Cerebellar cortex (tissue), 1 donor: ENCODE measurements at regions not wholly inside any gene's neighbourhood (a gene's known extent, or its start where the extent isn't known, plus 50 kb on each side); places are given as distances from the start of the nearest gene placed in this dataset.
"Not testable (repeated sequence)": the region's sequence is repeated elsewhere in the genome, so short reads cannot be mapped to it uniquely, and the experiment has no call there.

Experiments used
- DNase-seq: peaks from one replicate; pipeline ENCODE4 v3.0.0-alpha.2; 2015; ENCODE audit warnings: low spot score

DNA sequence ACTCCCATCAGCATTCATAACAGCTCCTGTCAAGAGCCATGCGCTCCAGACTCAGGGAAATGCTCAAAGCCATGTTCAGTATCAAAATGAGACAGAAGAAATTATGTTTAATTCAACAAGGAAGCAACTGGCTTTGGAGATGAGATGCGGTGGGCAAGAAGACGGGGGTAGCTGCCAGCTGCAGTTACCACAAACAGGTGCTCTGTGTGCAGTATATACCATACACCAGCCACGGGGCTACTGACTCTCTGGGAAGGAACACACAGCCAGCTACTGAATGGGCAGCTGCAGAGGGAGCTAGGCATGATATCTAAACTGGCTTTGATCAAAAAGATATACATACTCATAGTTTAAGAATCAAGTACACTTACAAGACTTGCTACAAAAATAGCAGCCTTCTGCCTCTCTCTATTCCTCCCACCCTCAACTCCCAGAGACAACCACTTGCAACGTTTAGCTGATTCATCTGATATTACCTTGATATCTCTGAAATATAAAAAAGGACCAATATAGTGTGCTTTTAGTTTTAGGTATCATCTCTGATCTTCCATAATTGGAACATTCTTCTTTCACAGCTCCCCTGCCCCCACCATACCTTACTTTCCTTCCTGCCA is 593.0 kb downstream of the UQCRFS1 start:
- no peak for DNase-seq

DNA sequence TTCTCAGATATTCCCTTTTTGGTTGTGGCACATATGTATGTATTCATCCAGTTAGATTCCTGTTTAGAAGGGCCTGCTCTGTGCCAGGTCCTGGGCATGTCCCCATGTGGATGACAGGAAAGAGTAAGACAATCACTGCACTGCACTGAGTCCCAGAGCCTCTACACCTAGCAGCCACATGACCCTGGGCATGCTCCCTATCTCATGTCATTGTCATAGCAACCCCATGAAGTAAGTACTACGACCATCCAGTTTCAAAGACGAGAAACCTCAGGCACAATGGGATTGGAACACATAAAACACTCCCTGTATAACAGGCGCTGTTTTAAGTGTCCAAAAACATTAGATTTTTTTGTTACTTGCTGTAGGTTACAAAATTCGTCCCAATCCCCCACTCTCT is 594.4 kb downstream of the UQCRFS1 start:
- DNase-seq, result no peak

GRCh38 chr19:28615966-28616365 is 597.0 kb downstream of the UQCRFS1 start:
- DNase-seq, result no peak

DNA sequence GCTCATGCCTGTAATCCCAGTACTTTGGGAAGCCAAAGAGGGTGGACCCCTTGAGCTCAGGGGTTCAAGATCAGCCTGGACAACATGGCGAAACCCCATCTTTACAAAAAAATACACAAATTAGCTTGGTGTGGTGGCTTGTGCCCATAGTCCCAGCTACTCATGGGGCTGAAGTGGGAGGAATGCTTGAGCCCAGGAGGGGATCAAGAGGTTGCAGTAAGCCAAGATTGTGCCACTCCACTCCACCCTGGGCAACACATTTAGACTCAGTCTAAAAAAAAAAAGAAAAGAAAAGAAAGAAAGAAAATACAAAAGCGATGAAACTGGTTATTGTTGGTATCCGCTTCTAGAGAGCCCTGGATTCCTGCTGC is 597.4 kb downstream of the UQCRFS1 start:
- DNase-seq, result no peak

GRCh38 chr19:28614634-28615545 is 598.1 kb downstream of the UQCRFS1 start:
- no peak for DNase-seq

- no peak for DNase-seq
Measured at GRCh38 chr19:28612275-28612769, 600.6 kb downstream of the UQCRFS1 start.

DNA sequence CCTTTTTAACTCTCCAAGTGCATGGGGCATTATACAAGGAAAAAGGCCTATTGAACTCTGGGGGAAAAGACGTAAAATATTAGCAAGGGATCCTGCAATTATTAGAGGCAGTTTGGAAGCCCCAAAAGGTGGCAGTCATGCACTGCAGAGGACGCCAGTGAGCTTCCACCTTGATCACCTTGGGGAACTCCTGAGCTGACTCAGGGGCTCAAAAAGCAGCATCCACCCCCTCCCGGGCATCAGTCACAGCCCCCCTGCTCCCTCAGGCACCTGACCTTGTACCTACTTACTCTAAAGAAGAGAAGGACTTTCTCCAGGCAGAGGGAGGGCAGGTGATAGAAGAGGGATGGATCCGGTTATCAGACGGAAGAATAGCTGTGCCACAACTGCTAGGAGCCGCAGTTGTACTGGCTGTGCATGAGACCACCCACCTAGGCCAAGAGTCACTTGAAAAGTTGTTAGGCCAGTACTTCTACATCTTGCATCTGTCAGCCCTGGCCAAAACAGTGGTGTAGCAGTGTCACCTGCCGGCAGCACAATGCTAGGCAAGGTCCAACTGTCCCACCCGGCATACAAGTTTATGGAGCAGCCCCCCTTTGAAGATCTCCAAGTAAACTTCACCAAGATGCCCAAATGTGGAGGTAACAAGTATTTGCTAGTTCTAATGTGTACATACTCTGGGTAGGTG is 601.6 kb downstream of the UQCRFS1 start:
- not testable (repeated sequence) for DNase-seq

DNA sequence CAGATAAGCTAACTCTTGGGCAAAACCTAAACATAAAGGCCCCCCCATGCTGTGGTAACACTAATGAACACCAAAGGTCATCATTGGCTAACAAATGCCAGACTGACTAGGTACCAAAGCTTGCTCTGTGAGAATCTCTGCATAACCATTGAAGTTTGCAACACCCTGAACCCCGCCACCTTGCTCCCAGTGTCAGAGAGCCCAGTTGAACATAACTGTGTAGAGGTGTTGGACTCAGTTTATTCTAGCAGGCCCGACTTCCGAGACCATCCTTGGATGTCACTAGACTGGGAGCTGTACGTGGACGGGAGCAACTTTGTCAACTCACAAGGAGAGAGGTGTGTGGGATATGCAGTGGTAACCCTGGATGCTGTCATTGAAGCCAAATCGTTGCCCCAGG is 602.2 kb downstream of the UQCRFS1 start:
- DNase-seq, result no peak

- no peak for DNase-seq
Measured at GRCh38 chr19:28609944-28610343, 603.0 kb downstream of the UQCRFS1 start.

DNA sequence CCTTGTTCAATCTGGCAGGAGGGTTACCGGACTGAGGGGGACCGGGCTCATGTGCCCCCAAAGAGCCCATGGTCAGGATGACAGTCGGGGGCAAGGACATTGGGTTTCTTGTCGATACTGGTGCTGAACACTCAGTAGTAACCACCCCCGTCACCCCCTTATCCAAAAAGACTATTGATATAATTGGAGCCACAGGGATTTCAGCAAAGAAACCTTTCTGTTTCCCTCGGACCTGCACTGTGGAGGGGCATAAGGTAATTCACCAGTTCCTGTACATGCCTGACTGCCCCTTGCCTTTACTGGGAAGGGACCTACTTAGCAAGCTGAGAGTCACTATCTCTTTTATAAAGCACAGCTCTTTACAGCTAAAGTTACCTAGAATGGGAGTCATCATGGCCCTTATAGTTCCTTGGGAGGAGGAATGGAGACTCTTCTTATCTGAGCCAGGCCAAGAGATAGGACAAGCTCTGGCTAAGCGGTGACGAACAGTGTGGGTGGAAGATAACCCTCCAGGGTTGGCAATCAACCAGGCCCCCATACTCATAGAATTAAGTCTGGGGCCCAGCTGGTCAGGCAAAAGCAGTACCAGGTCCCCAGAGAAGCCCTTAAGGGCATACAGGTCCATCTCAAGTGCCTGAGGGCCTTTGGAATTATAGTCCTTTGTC is 603.7 kb downstream of the UQCRFS1 start:
- no peak for DNase-seq

- no peak for DNase-seq
Measured at GRCh38 chr19:28608292-28608691, 604.7 kb downstream of the UQCRFS1 start.

- no peak for DNase-seq
Measured at GRCh38 chr19:28607066-28607583, 605.8 kb downstream of the UQCRFS1 start.

DNA sequence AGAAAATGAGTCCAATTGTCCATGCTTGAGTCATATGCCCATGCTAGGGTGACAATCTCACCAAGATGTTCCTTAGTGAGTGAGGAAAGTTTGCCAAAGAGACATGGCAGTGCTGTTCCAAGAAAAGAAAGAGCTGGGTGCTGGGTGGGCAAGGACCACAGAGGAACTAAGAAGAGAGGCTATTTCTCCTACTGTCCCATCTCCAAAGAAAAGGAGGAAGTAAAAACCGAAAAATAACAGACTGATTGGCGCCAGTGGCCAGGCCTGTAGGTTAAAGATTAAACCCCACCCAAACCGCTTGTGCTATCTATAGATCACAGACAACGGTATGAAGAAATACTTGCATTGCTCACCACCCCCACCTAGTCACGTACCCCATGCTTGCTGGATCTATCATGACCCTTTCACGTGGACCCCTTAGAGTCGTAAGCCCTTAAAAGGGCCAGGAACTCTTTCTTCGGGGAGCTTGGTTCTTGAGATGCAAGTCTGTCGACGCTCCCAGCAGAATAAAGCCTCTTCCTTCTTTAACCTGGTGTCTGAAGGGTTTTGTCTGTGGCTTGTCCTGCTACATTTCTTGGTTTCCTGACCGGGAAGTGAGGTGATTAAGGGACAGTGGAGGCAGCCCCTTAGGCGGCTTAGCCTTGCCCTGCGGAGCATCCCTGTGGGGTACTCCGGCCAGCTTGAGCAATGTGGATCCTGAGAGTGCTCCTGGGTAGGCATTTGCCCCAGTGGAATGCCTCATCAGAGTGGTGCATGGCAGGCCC is 606.5 kb downstream of the UQCRFS1 start:
- no peak for DNase-seq

DNA sequence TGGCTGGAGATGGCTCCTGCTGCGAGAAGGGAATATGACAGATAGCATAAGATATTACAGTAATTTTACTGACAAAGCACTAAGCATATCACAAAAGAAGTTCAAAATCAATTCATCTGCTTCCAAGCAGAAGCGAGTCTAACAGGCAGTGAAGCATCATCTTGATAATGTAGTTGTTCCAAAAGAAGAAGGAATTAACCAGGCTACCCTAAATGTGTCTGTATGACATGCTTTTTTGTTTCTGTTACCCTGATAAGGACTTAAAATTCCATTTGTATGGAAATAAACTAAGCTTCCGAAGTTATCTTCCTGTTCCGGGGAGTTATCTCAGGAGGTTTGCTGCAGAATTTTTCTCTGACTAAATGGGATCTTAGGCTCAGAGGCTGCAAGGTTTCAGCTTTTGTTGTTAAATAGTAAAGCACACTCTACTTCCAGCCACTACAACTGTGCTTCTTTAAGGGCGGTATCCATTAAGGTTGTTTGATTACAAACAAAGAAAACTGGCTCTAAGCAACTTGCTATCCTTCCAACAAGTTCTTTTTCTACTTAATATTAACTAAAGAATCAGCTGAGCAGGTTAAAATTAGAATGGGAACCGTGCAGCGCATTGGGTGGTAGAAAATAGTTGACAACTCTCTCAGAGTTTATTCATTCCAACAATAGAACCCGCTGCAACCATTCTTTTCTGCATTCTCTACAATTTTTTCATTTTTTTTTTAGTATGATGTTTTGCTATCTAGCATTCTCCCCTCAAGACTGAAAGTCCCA is 607.3 kb downstream of the UQCRFS1 start:
- no peak for DNase-seq

DNA sequence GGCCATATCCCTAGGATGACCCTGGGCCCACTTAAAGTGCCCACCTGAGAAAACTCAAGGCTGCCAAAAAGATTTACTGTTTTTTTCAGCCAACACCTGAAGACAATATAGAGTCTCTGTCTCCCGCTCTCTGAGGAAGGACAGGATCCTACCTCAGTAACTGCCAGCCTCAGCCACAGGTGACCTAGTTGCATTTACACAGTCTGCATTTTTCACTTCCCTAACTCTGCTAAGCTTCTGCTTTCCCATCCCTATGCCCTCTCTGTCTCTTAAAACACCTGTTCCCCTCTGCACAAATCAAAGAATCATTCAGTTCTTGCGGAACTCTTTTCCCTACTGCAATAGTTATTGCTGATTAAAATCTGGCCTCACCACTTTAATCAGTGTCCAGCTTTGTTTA is 609.5 kb downstream of the UQCRFS1 start:
- DNase-seq, result no peak

GRCh38 chr19:28602675-28603298 is 610.2 kb downstream of the UQCRFS1 start:
- DNase-seq, result no peak

- DNase-seq, result no peak
Measured at GRCh38 chr19:28601723-28602440, 611.1 kb downstream of the UQCRFS1 start.

DNA sequence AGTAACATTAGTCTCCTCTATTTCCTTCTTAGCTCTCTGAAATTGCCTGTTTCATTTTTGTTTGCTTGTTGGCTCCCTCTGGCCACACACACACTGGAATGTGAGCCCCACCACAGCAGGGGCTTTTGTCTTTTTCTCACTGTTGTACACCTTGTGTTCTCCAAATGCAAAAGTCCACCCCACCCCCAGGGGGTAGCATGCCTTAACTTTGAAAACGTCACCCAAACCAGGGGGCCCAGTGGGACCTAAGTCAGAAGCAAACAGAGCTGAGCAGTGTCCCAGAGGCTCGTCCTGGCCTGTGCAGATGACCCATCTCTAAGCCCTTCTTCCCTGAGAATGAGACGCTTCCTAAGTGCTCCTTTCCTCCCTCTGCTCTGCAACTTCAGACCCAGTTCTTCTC is 614.1 kb downstream of the UQCRFS1 start:
- no peak for DNase-seq

DNA sequence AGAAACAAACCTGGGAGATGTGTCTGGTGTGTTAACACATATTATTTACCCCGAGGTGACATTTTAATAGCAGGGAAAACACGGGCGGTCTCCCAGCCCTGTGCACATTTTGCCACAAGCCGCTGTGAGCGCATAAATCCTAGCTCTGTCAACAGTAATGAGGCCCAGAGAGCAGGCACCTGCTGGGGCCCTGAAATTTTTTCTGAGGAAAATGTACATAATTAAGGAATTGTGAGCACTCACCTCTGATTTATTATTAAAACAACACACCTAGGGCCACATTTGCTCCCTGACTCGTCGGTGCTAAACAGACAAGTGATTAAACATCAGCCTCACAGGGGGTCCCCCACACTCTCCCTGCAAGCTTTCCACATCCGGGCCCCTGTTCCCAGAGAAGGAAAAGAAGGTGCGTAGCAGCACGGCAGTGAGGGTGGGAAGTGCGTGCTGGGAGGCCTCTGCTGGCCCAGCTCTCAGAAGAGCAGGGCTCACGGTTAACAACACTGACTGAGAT is 616.3 kb downstream of the UQCRFS1 start:
- no peak for DNase-seq
